Breast epithelium (tissue), 3 donors: ENCODE measurements at regions not wholly inside any gene's neighbourhood (a gene's known extent, or its start where the extent isn't known, plus 50 kb on each side); places are given as distances from the start of the nearest gene placed in this dataset.

ENCODE experiments used
- POLR2A ChIP-seq: fragments of 450-650 bp; IDR thresholded peaks from one replicate; pipeline ENCODE4 v1.6.1; 2016; ENCODE audit warnings: antibody characterized with exemption, mild to moderate bottlenecking, moderate library complexity
- TF ChIP-seq, protein P1 (sequence below), 3 donors: fragments of 450-650 bp; IDR thresholded peaks; one replicate each; pipeline ENCODE4 v1.5.1; 2016 to 2017; ENCODE audit warnings: antibody characterized with exemption in 3 of 3, mild to moderate bottlenecking in 3 of 3, moderate library complexity in 3 of 3

GRCh38 chr4:180741703-180742102, 1501.5 kb upstream of the TENM3 start:
- TF ChIP-seq, protein P1, sequence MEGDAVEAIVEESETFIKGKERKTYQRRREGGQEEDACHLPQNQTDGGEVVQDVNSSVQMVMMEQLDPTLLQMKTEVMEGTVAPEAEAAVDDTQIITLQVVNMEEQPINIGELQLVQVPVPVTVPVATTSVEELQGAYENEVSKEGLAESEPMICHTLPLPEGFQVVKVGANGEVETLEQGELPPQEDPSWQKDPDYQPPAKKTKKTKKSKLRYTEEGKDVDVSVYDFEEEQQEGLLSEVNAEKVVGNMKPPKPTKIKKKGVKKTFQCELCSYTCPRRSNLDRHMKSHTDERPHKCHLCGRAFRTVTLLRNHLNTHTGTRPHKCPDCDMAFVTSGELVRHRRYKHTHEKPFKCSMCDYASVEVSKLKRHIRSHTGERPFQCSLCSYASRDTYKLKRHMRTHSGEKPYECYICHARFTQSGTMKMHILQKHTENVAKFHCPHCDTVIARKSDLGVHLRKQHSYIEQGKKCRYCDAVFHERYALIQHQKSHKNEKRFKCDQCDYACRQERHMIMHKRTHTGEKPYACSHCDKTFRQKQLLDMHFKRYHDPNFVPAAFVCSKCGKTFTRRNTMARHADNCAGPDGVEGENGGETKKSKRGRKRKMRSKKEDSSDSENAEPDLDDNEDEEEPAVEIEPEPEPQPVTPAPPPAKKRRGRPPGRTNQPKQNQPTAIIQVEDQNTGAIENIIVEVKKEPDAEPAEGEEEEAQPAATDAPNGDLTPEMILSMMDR (IDR thresholded peaks at IDR 0.05): no peak
- no peak for TF ChIP-seq POLR2A
